Fibroblast of peridontal ligament (primary cell): ENCODE measurements at regions not wholly inside any gene's neighbourhood (a gene's known extent, or its start where the extent isn't known, plus 50 kb on each side); places are given as distances from the start of the nearest gene placed in this dataset.
"Not testable (repeated sequence)": the region's sequence is repeated elsewhere in the genome, so short reads cannot be mapped to it uniquely, and the experiment has no call there.

Source experiments
- DNase-seq: peaks from one replicate; pipeline ENCODE4 v3.0.0-alpha.2; 2010; ENCODE audit errors: extremely low read depth

GRCh38 chr5:14944350-14944739, 72.8 kb upstream of the ANKH start:
- no peak for DNase-seq

GRCh38 chr5:14942212-14942611, 70.6 kb upstream of the ANKH start:
- no peak for DNase-seq

- no peak for DNase-seq
Measured at GRCh38 chr5:14937254-14937653, 65.7 kb upstream of the ANKH start.

- DNase-seq, result no peak
Measured at GRCh38 chr5:14936588-14936987, 65.0 kb upstream of the ANKH start.

- DNase-seq, result no peak
Measured at GRCh38 chr5:14935341-14935740, 63.8 kb upstream of the ANKH start.

GRCh38 chr5:14932902-14933469, 61.4 kb upstream of the ANKH start:
- peak; percentile 66 for DNase-seq

GRCh38 chr5:14930486-14930885, 58.9 kb upstream of the ANKH start:
- DNase-seq, result no peak

GRCh38 chr5:14929293-14930065, 57.9 kb upstream of the ANKH start:
- DNase-seq, result no peak

GRCh38 chr5:14928661-14929060, 57.1 kb upstream of the ANKH start:
- DNase-seq, result peak; percentile 41

- DNase-seq, result no peak
Measured at GRCh38 chr5:14925326-14925725, 53.7 kb upstream of the ANKH start.

GRCh38 chr5:14922952-14923351, 51.4 kb upstream of the ANKH start:
- not testable (repeated sequence) for DNase-seq

GRCh38 chr5:14922456-14922855, 50.9 kb upstream of the ANKH start:
- no peak for DNase-seq
